PC-9 (cell line): ENCODE measurements at regions not wholly inside any gene's neighbourhood (a gene's known extent, or its start where the extent isn't known, plus 50 kb on each side); places are given as distances from the start of the nearest gene placed in this dataset.

Experiments used
- BruUV-seq: library from RNA; stranded (reverse); fragments of 400-500 nt; replicated peaks from 2 replicates; lab custom pipeline; 2021; lab: Mats Ljungman, UMichigan
- CTCF ChIA-PET: fragments of 300-600 bp; sonication (Branson Sonifier 250); formaldehyde crosslinking; loops from one replicate; lab custom pipeline; 2022; ENCODE audit warnings: antibody characterized with exemption; lab: Charles Lee
- POLR2A ChIA-PET: fragments of 300-600 bp; sonication (Branson Sonifier 250); formaldehyde crosslinking; loops from one replicate; lab custom pipeline; 2022; ENCODE audit warnings: antibody characterized with exemption; ENCODE audit not compliant: unreplicated experiment; lab: Charles Lee
- DNase-seq, 2 experiments: peaks; one replicate each; pipeline versions ENCODE4 v3.0.0 to v3.0.0-alpha.2; 2015 to 2022; ENCODE audit warnings: mixed read lengths in 1 of 2
- H2AFZ ChIP-seq: fragments of 200-600 bp; sonication (generic); 2 replicates; pipeline ENCODE4 v1.8.1; 2017; ENCODE audit warnings: antibody characterized with exemption
- H3F3A ChIP-seq: fragments of 200-600 bp; sonication (generic); 2 replicates; pipeline ENCODE4 v1.8.1; 2017; ENCODE audit warnings: antibody characterized with exemption, mild to moderate bottlenecking, low read depth; ENCODE audit not compliant: insufficient read depth
- H3K27ac ChIP-seq: fragments of 200-600 bp; sonication (generic); 2 replicates; pipeline ENCODE4 v1.6.1; 2016; ENCODE audit warnings: mixed run types
- H3K27me3 ChIP-seq: fragments of 200-600 bp; sonication (generic); 2 replicates; pipeline ENCODE4 v1.6.1; 2016; ENCODE audit warnings: low read depth, mixed run types; ENCODE audit not compliant: insufficient read depth
- H3K36me3 ChIP-seq: fragments of 200-600 bp; sonication (generic); 2 replicates; pipeline ENCODE4 v1.6.1; 2016; ENCODE audit warnings: low read depth, mixed run types
- H3K4me1 ChIP-seq: fragments of 200-600 bp; sonication (generic); replicated peaks from 2 replicates; pipeline ENCODE4 v1.6.1; 2016; ENCODE audit warnings: mixed run types; ENCODE audit not compliant: insufficient read depth
- H3K4me2 ChIP-seq: fragments of 200-600 bp; sonication (generic); 2 replicates; pipeline ENCODE4 v1.6.1; 2017; ENCODE audit warnings: mixed run types
- H3K4me3 ChIP-seq: fragments of 200-600 bp; sonication (generic); 2 replicates; pipeline ENCODE4 v1.6.1; 2016; ENCODE audit warnings: mixed run types
- H3K79me2 ChIP-seq: fragments of 200-600 bp; sonication (generic); 2 replicates; pipeline ENCODE4 v1.6.1; 2017; ENCODE audit warnings: low read depth, mixed run types
- H3K9me2 ChIP-seq: fragments of 200-600 bp; sonication (generic); 2 replicates; pipeline ENCODE4 v1.8.1; 2017; ENCODE audit warnings: mild to moderate bottlenecking; ENCODE audit not compliant: insufficient read depth
- H3K9me3 ChIP-seq: fragments of 200-600 bp; sonication (generic); 2 replicates; pipeline ENCODE4 v1.8.1; 2016; ENCODE audit warnings: low read depth; ENCODE audit not compliant: insufficient read depth
- H4K20me1 ChIP-seq: fragments of 200-600 bp; sonication (generic); 2 replicates; pipeline ENCODE4 v1.8.1; 2017; ENCODE audit not compliant: insufficient read depth
- EZH2 ChIP-seq: fragments of 200-600 bp; sonication (generic); IDR thresholded peaks from 2 replicates; pipeline ENCODE4 v1.8.0; 2017; ENCODE audit warnings: antibody characterized with exemption, low read depth
- intact Hi-C: fragments of 100-400 bp; cut with micrococcal nuclease; formaldehyde crosslinking; loops from one replicate; pipeline ENCODE4 v1.10.0; 2022; ENCODE audit not compliant: unreplicated experiment
- TF ChIP-seq, protein P1 (sequence below): fragments of 200-600 bp; sonication (generic); conservative IDR thresholded peaks from 2 replicates; pipeline ENCODE4 v1.6.1; 2017; ENCODE audit warnings: mixed run types, antibody characterized with exemption, mild to moderate bottlenecking, moderate library complexity

DNA sequence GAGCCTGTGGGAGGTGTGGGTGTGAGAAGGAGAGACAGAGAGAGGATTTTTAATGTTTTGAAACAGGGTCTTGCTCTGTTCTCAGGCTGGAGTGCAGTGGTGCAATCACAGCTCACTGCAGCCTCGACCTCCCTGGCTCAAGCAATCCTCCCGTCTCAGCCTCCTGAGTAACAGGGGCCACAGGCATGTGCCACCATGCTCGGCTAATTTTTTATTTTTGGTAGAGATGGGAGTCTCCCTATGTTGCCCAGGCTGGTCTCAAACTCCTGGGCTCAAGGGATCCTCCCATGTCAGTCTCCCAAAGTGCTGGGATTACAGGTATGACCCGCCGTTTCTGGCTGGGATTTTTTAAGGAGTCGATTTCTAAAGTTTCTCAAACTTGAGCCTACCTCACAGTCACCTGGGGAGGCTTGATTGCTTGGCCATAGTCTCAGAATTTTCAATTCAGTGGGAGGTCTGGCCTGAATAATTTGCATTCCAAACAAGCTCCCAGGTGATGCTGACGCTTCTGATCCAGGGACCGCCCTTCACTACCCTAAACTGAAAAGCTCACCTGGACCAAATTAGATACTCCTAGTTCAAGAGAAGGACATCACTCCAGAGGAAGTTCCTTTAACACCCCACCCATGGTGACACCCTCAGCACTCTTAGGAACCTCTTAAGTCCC lies 70.8 kb upstream of the SLC1A4 start:
- Histone ChIP-seq H3K4me1 (no peaks in the 10 kb centered on the region), H3K27me3 (no peaks in the 10 kb centered on the region), H2AFZ (peak overlapping the region; percentile 85), H3K9me3 (no peaks in the 10 kb centered on the region; the same call in 1 of the 2 replicates), H3K4me3 (peak overlapping the region; percentile 59), H4K20me1 (no peaks in the 10 kb centered on the region), H3K4me2 (peak overlapping the region; percentile 79), H3K27ac (no peak overlapping the region), H3K79me2 (no peaks in the 10 kb centered on the region), H3K36me3 (no peaks in the 10 kb centered on the region), H3F3A (peaks cover 4% of the 10 kb centered on the region; the same call in 1 of the 2 replicates), H3K9me2 (no peaks in the 10 kb centered on the region)
- ChIA-PET CTCF (interaction anchor here (0.5 to 1.0 kb wide), 11 partner anchors 40 to 335 kb away, joined by 3 to 15 read pairs (median 4); no protein-coding TSS in a partner anchor), POLR2A (interaction anchor here (0.6 kb wide), 1 partner anchor 125 kb away, joined by 5 read pairs; no protein-coding TSS in a partner anchor)
- intact Hi-C loops, result loop anchor here (5.0 kb wide), 1 partner anchor 249 kb away; no protein-coding TSS in a partner anchor
- BruUV-seq, result no TSS peak
- DNase-seq, result no peak
- TF ChIP-seq, protein P1, sequence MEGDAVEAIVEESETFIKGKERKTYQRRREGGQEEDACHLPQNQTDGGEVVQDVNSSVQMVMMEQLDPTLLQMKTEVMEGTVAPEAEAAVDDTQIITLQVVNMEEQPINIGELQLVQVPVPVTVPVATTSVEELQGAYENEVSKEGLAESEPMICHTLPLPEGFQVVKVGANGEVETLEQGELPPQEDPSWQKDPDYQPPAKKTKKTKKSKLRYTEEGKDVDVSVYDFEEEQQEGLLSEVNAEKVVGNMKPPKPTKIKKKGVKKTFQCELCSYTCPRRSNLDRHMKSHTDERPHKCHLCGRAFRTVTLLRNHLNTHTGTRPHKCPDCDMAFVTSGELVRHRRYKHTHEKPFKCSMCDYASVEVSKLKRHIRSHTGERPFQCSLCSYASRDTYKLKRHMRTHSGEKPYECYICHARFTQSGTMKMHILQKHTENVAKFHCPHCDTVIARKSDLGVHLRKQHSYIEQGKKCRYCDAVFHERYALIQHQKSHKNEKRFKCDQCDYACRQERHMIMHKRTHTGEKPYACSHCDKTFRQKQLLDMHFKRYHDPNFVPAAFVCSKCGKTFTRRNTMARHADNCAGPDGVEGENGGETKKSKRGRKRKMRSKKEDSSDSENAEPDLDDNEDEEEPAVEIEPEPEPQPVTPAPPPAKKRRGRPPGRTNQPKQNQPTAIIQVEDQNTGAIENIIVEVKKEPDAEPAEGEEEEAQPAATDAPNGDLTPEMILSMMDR, result no peak
- no peak for TF ChIP-seq EZH2

DNA sequence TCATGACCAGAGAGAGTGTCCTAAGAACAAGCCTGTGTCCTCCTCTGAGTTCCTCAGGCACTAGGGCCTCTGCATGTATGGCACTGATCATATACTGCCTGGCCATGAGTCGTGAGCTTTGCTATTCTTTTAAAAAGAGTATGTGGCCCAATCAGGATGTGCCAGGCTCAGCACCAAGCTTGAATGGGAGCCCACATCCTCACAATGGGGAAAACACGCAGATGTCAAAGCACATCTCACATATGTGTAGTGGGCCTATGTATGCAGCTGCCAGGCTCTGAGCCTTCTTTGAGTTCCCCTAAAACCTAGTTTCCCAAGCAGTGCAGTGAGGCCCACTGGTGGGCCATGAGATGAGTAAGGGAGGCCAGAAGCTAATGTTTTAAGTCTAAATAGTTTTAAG lies 69.9 kb upstream of the SLC1A4 start:
- ChIA-PET POLR2A (no interaction called here), CTCF (interaction anchor here (0.7 kb wide), 1 partner anchor 250 kb away, joined by 3 read pairs; no protein-coding TSS in a partner anchor)
- BruUV-seq, result no TSS peak
- Histone ChIP-seq H3K9me2 (no peaks in the 10 kb centered on the region), H2AFZ (no peak overlapping the region), H3K4me3 (no peak overlapping the region), H3K79me2 (no peaks in the 10 kb centered on the region), H3K9me3 (no peaks in the 10 kb centered on the region; the same call in 1 of the 2 replicates), H4K20me1 (no peaks in the 10 kb centered on the region), H3K4me1 (no peaks in the 10 kb centered on the region), H3K27me3 (0 out of 2 replicates have a peak, but pooled peaks cover 3% of the 10 kb centered on the region), H3K36me3 (no peaks in the 10 kb centered on the region), H3F3A (0 out of 2 replicates have a peak, but pooled peaks cover 4% of the 10 kb centered on the region), H3K4me2 (no peak overlapping the region), H3K27ac (no peak overlapping the region)
- no peak for DNase-seq
- intact Hi-C loops, result loop anchor here (5.0 kb wide), 1 partner anchor 248 kb away; no protein-coding TSS in a partner anchor
- TF ChIP-seq, protein P1, result no peak
- TF ChIP-seq EZH2, result no peak

DNA sequence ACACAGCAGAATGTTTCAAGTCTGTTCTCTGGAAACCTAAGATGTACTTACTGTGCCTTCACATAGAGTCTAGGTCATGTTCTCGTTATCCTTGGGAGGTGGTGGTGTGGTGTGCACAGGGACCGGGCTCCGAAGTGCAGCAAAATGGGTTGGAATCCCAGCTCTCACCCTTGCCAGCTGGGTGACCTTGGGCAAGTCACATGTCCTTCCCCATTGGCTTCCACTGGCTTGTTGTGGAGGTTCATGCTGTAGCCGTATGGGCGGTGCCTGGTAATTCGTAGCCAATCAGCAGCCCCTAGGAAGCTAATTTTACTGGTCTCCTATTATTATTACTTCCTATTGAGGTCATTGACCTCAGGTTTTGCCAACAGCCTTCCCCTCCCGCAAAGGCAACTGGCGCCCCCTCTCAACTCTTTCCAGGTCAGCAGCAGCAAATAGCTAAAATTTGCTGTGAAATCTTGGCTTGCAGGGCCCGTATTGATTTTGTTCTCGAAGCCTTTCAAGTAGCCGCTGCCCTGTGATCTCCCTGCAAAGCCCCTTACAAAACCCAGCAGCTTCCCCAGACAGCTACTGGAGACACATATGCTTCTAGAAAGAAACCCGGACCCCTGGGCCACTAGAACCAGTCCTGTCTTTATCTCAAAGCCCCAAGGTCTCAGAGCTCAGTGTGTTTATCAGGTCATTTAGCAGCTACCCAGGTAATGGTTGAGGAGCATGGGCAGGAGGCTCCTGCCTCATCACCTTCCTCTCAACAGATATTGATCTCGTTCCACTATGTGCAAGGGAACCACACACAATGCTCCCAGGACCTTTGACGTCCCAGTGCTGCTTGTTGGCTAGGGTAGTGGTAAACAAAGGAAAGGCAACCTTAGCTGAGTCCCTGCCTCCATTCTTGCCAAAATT lies 66.5 kb upstream of the SLC1A4 start:
- Histone ChIP-seq H3K9me2 (no peaks in the 10 kb centered on the region), H3K27me3 (0 out of 2 replicates have a peak, but pooled peaks cover 3% of the 10 kb centered on the region), H3K4me3 (no peak overlapping the region), H3K4me1 (no peaks in the 10 kb centered on the region), H3K9me3 (peaks cover 4% of the 10 kb centered on the region; the same call in 1 of the 2 replicates), H4K20me1 (no peaks in the 10 kb centered on the region), H3K27ac (no peak overlapping the region), H3F3A (0 out of 2 replicates have a peak, but pooled peaks cover 4% of the 10 kb centered on the region), H3K79me2 (no peaks in the 10 kb centered on the region), H3K36me3 (no peaks in the 10 kb centered on the region), H2AFZ (no peak overlapping the region), H3K4me2 (no peak overlapping the region)
- intact Hi-C loops, result no loop called here
- ChIA-PET POLR2A (interaction anchor here (0.6 kb wide), 1 partner anchor 537 kb away, joined by 5 read pairs; no protein-coding TSS in a partner anchor), CTCF (interaction anchor here (0.6 kb wide), 1 partner anchor 9 kb away, joined by 4 read pairs; no protein-coding TSS in a partner anchor)
- no peak for DNase-seq
- TF ChIP-seq, protein P1, result no peak
- no peak for TF ChIP-seq EZH2
- no TSS peak for BruUV-seq
